K562 (cell line): ENCODE measurements at regions not wholly inside any gene's neighbourhood (a gene's known extent, or its start where the extent isn't known, plus 50 kb on each side); places are given as distances from the start of the nearest gene placed in this dataset.

Experiments
- ATAC-seq: fragments of 200-7000 bp; cut with Tn5 transposase; 3 replicates; pipeline ENCODE4 v1.9.1; 2020; ENCODE audit warnings: moderate library complexity
- BruUV-seq: library from RNA; stranded (reverse); fragments of 400-500 nt; replicated peaks from 2 replicates; lab custom pipeline; 2021; lab: Mats Ljungman, UMichigan
- CTCF ChIA-PET: fragments of 300-600 bp; formaldehyde crosslinking; extraction: SDS; loops from one replicate; lab custom pipeline; 2021; ENCODE audit warnings: low intra/inter-chr PET ratio; lab: Yijun Ruan, JAX
- POLR2A ChIA-PET: fragments of 300-600, 350-650 bp; sonication (Branson Sonifier 250); formaldehyde crosslinking; extraction: SDS; loops from one replicate; lab custom pipeline; 2021; ENCODE audit warnings: antibody characterized with exemption, inconsistent platforms; lab: Yijun Ruan, JAX
- DNase-seq, 4 experiments: peaks; one replicate each; pipeline versions ENCODE4 v3.0.0 to v3.0.0-alpha.2; 2011 to 2018; ENCODE audit warnings: low spot score in 3 of 4, mixed read lengths in 3 of 4; ENCODE audit errors: extremely low read depth in 1 of 4
- FAIRE-seq: peaks from 2 replicates; lab custom pipeline; 2011; peaks lifted over from hg19 to GRCh38; lab: Jason Lieb, UNC
- H2AFZ ChIP-seq: 2 replicates; pipeline ENCODE4 v1.6.0; 2011; ENCODE audit warnings: low read depth, low read length, control low read depth, inconsistent platforms
- H3K27ac ChIP-seq: fragments of 200-600 bp; 3 replicates; pipeline ENCODE4 v1.8.0; 2011; ENCODE audit warnings: low read depth, mild to moderate bottlenecking, control low read depth, inconsistent platforms, low read length, moderate library complexity, mixed read lengths; ENCODE audit errors: extremely low read depth
- H3K27me3 ChIP-seq, 2 experiments: fragments of 300-600 bp in 1 of 2; 2 replicates in 1 of 2; 3 replicates in 1 of 2; pipeline versions ENCODE4 v1.6.0 to v1.8.0; 2011; ENCODE audit warnings: inconsistent platforms in 2 of 2, low read length in 2 of 2, mild to moderate bottlenecking in 1 of 2, mixed read lengths in 1 of 2, moderate library complexity in 1 of 2; ENCODE audit not compliant: control insufficient read depth in 2 of 2, insufficient read depth in 2 of 2
- H3K36me3 ChIP-seq: fragments of 300-600 bp; 3 replicates; pipeline ENCODE4 v1.8.0; 2011; ENCODE audit warnings: mild to moderate bottlenecking, low read length, inconsistent platforms; ENCODE audit not compliant: control insufficient read depth, insufficient read depth
- H3K4me1 ChIP-seq, 2 experiments: fragments of 200-600 bp in 1 of 2; replicated peaks in 1 of 2; 2 replicates in 1 of 2; 3 replicates in 1 of 2; pipeline versions ENCODE4 v1.5.1 to v1.8.0; 2011; ENCODE audit warnings: inconsistent platforms in 2 of 2, low read length in 2 of 2, mild to moderate bottlenecking in 1 of 2, mixed read lengths in 1 of 2, moderate library complexity in 1 of 2; ENCODE audit not compliant: control insufficient read depth in 2 of 2, insufficient read depth in 2 of 2
- H3K4me2 ChIP-seq: 2 replicates; pipeline ENCODE4 v1.6.1; 2011; ENCODE audit warnings: low read length, control low read depth, inconsistent platforms, mixed read lengths; ENCODE audit not compliant: insufficient read depth
- H3K4me3 ChIP-seq: fragments of 200-600 bp; sonication (generic), shearing (Covaris generic); 2 replicates; pipeline ENCODE4 v1.5.1; 2016; ENCODE audit warnings: control low read depth, inconsistent platforms
- H3K79me2 ChIP-seq: fragments of 200-600 bp; 3 replicates; pipeline ENCODE4 v1.8.0; 2011; ENCODE audit warnings: low read length, inconsistent platforms; ENCODE audit not compliant: control insufficient read depth, insufficient read depth
- H3K9ac ChIP-seq, 2 experiments: 2 replicates each; pipeline versions ENCODE4 v1.6.0 to v1.6.1; 2011; ENCODE audit warnings: low read depth in 2 of 2, low read length in 2 of 2, control low read depth in 1 of 2, inconsistent platforms in 1 of 2, mild to moderate bottlenecking in 1 of 2, mixed read lengths in 1 of 2; ENCODE audit not compliant: insufficient read depth in 1 of 2
- H3K9me1 ChIP-seq: one replicate; pipeline ENCODE4 v1.6.0; 2011; ENCODE audit warnings: inconsistent platforms, mild to moderate bottlenecking, low read length, moderate library complexity; ENCODE audit not compliant: control insufficient read depth, insufficient read depth
- H3K9me3 ChIP-seq: replicated peaks from 2 replicates; pipeline ENCODE4 v1.5.1; 2011; ENCODE audit warnings: low read depth, low read length, inconsistent platforms; ENCODE audit not compliant: control insufficient read depth, insufficient read depth
- H4K20me1 ChIP-seq: replicated peaks from 2 replicates; pipeline ENCODE4 v1.6.1; 2011; ENCODE audit warnings: low read length, inconsistent platforms, mixed read lengths; ENCODE audit not compliant: control insufficient read depth, insufficient read depth
- BRF2 ChIP-seq: IDR thresholded peaks from 3 replicates; pipeline ENCODE4 v1.6.1; 2011; ENCODE audit warnings: borderline replicate concordance, mild to moderate bottlenecking; ENCODE audit not compliant: insufficient read length, insufficient read depth
- HNRNPL ChIP-seq: fragments of 200-400 bp; formaldehyde crosslinking; IDR thresholded peaks from 2 replicates; pipeline ENCODE4 v1.6.1; 2017; ENCODE audit warnings: low read depth, mild to moderate bottlenecking, low read length
- MTA2 ChIP-seq: fragments of 450-650 bp; IDR thresholded peaks from 2 replicates; pipeline ENCODE4 v1.6.1; 2016; ENCODE audit warnings: low read depth
- NFRKB ChIP-seq: fragments of 450-650 bp; IDR thresholded peaks from 2 replicates; pipeline ENCODE4 v1.6.1; 2016; ENCODE audit warnings: low read depth
- RBM25 ChIP-seq: fragments of 200-400 bp; formaldehyde crosslinking; IDR thresholded peaks from 2 replicates; pipeline ENCODE4 v1.6.1; 2018; ENCODE audit warnings: low read length, low read depth, moderate library complexity; ENCODE audit not compliant: severe bottlenecking
- SMAD1 ChIP-seq: fragments of 150-350 bp; IDR thresholded peaks from 2 replicates; pipeline ENCODE4 v1.6.1; 2014; ENCODE audit warnings: low read length, low read depth; ENCODE audit not compliant: partially characterized antibody
- SMAD3 ChIP-seq: fragments of 450-650 bp; formaldehyde crosslinking; conservative IDR thresholded peaks from 2 replicates; pipeline ENCODE4 v1.4.0; 2020; ENCODE audit warnings: mild to moderate bottlenecking
- TCFL5 ChIP-seq: fragments of 250-450 bp; sonication (Bioruptor Pico); conservative IDR thresholded peaks from 2 replicates; pipeline ENCODE4 v1.6.1; 2021; ENCODE audit warnings: mild to moderate bottlenecking, moderate library complexity, matching md5 sums
- WGBS: fragments of 100-300 bp; shearing (Covaris generic); methylation state at CpG from one replicate; pipeline ENCODE4 v1.1.6; 2016; ENCODE audit warnings: low coverage, mixed read lengths; ENCODE audit not compliant: insufficient coverage; ENCODE audit errors: missing lambda C conversion rate; 5-methylcytosine and 5-hydroxymethylcytosine counted together
- in situ Hi-C: fragments of 300-500 bp; cut with MboI; formaldehyde crosslinking; loops from 4 replicates; pipeline ENCODE4 v1.15.0; 2018; ENCODE audit warnings: inconsistent platforms, mixed read lengths
- intact Hi-C: fragments of 100-400 bp; cut with micrococcal nuclease; formaldehyde crosslinking; loops from 2 replicates; pipeline ENCODE4 v1.14.2; 2022
- TF ChIP-seq, protein P1 (sequence below): sonication (generic); formaldehyde crosslinking; IDR thresholded peaks from 2 replicates; pipeline ENCODE4 v1.4.0; 2020; ENCODE audit warnings: mild to moderate bottlenecking, missing genetic modification reagents

- Histone ChIP-seq H3K4me2 (no peak overlapping the region), H4K20me1 (no peaks in the 10 kb centered on the region), H3K27ac (no peak overlapping the region), H2AFZ (no peak overlapping the region), H3K79me2 (no peaks in the 10 kb centered on the region), H3K9me3 (no peaks in the 10 kb centered on the region), H3K4me3 (no peak overlapping the region), H3K36me3 (no peaks in the 10 kb centered on the region), H3K27me3 (no peaks in the 10 kb centered on the region), H3K4me1 (no peaks in the 10 kb centered on the region), H3K9me1 (no peaks in the 10 kb centered on the region), H3K9ac (no peak overlapping the region)
- ChIA-PET POLR2A (no interaction called here), CTCF (no interaction called here)
- no peak for FAIRE-seq
- ATAC-seq = no peak
- intact Hi-C loops = no loop called here
- WGBS = 0% methylated on average over 5 of the region's 5 CpGs
- no TSS peak for BruUV-seq
- DNase-seq = no peak
- in situ Hi-C loops = no loop called here
- TF ChIP-seq BRF2 (no peak), HNRNPL (no peak), SMAD3 (CRISPR knock-in tag) (no peak), MTA2 (no peak), RBM25 (no peak), SMAD1 (no peak), NFRKB (no peak), TCFL5 (CRISPR knock-in tag) (no peak)
- TF ChIP-seq, protein P1, sequence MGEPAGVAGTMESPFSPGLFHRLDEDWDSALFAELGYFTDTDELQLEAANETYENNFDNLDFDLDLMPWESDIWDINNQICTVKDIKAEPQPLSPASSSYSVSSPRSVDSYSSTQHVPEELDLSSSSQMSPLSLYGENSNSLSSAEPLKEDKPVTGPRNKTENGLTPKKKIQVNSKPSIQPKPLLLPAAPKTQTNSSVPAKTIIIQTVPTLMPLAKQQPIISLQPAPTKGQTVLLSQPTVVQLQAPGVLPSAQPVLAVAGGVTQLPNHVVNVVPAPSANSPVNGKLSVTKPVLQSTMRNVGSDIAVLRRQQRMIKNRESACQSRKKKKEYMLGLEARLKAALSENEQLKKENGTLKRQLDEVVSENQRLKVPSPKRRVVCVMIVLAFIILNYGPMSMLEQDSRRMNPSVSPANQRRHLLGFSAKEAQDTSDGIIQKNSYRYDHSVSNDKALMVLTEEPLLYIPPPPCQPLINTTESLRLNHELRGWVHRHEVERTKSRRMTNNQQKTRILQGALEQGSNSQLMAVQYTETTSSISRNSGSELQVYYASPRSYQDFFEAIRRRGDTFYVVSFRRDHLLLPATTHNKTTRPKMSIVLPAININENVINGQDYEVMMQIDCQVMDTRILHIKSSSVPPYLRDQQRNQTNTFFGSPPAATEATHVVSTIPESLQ (CRISPR knock-in tag) = no peak
Measured at GRCh38 chr6:98644063-98644462, 190.3 kb upstream of the POU3F2 start.
